ENCODE measurements at regions not wholly inside any gene's neighbourhood (a gene's known extent, or its start where the extent isn't known, plus 50 kb on each side); places are given as distances from the start of the nearest gene placed in this dataset.

DNA sequence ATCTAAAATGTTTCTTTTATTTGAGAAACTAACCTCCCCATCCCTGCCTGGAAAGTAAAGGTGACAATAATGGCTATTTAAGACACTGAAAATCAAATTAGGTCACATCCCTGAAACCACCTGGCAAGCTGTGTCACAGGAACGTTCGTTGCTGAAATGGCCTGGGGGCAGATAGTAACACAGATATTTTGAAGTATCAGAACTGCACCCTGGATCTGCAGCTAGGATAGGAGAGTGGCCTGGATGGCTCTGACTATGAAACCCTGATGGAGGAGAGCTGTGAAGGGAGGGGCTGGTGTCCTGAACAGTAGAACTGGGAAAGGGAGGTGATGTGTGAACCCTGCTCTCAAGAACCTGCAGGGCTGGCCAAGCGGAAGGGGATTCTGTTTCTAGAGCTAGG is 648.3 kb upstream of the CFAP20DC start:
- 94% methylated on average over 3 of the region's 3 CpGs for WGBS
- no peak overlapping the region for H3K4me3 ChIP-seq (ENCODE audit: low read length)
- no peaks in the 10 kb centered on the region for H3K9me3 ChIP-seq (ENCODE audit: insufficient read depth, low read depth, low read length)
- H3K27me3 ChIP-seq (ENCODE audit: insufficient read depth, low read length) = no peaks in the 10 kb centered on the region
- no peaks in the 10 kb centered on the region for H3K4me1 ChIP-seq (ENCODE audit: insufficient read depth, low read length)
- no peaks in the 10 kb centered on the region for H3K36me3 ChIP-seq (ENCODE audit: insufficient read depth, low read length)
- H3K27ac ChIP-seq (ENCODE audit: low read depth, low read length) = no peak overlapping the region
- H3K9ac ChIP-seq (ENCODE audit: low read depth, low read length) = no peak overlapping the region

DNA sequence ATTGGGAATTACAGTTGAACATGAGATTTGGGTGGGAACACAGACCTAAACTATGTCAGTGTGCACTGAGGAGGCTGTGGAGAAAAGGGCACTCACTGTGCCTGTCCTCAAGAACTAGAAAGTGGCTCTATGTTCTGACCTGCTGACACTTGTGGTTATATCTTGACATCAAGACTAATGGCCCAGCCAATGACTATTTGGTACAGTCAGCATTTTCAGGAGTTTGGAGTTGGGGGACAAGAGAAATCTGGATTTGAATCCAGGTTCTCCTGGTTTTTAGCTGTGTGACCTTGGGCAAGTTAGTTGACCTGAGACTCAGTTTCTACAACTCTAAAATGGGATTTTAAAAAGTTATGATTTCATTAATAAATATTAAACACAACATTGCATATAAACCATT is 647.0 kb upstream of the CFAP20DC start:
- no peaks in the 10 kb centered on the region for H3K36me3 ChIP-seq (ENCODE audit: insufficient read depth, low read length)
- H3K4me3 ChIP-seq (ENCODE audit: low read length) = no peak overlapping the region
- no peak overlapping the region for H3K27ac ChIP-seq (ENCODE audit: low read depth, low read length)
- no peaks in the 10 kb centered on the region for H3K4me1 ChIP-seq (ENCODE audit: insufficient read depth, low read length)
- no peaks in the 10 kb centered on the region for H3K27me3 ChIP-seq (ENCODE audit: insufficient read depth, low read length)
- no peak overlapping the region for H3K9ac ChIP-seq (ENCODE audit: low read depth, low read length)
- no peaks in the 10 kb centered on the region for H3K9me3 ChIP-seq (ENCODE audit: insufficient read depth, low read depth, low read length)

DNA sequence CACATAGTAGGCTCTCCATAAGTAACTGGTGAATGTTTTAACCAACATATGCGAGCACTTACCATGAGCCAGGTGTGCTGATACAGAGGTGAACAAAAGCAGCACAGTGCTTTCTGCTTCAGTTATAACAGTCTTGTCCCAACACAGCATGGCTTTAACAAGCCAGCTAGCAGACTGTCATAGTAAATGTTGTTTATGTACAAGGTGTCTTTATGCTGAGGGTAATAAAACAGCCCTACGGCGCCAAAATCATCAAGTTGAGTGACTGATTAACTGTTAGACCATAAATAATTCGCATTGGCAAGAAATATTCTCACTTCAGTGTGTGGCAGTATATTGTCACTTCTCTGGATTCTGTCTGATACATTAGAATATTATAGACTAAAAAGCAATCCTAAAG is 646.0 kb upstream of the CFAP20DC start:
- 96% methylated on average over 4 of the region's 4 CpGs for WGBS
- no peaks in the 10 kb centered on the region for H3K4me1 ChIP-seq (ENCODE audit: insufficient read depth, low read length)

DNA sequence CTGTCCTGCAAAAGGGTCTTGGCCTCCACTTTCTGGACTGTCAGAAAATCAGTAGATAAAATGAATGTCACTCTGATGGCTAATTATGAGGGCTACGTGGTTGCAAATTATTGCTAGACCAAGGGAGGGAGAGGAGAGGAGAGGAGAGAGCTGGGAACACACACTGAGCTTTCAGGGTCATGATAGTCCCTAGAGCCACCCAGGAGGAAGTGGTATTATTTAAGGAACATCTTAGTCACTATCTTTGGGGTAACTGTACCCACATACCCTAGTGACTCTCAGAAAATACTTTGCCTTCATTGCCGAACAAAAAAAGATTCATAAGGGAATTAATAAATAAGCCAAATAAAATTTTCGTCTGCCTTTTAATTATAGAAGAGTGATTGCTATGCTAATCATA is 642.3 kb upstream of the CFAP20DC start:
- Histone ChIP-seq H3K4me3 (ENCODE audit: low read length) (no peak overlapping the region), H3K9me3 (ENCODE audit: insufficient read depth, low read depth, low read length) (no peaks in the 10 kb centered on the region), H3K4me1 (ENCODE audit: insufficient read depth, low read length) (no peaks in the 10 kb centered on the region), H3K36me3 (ENCODE audit: insufficient read depth, low read length) (no peaks in the 10 kb centered on the region), H3K9ac (ENCODE audit: low read depth, low read length) (no peak overlapping the region), H3K27me3 (ENCODE audit: insufficient read depth, low read length) (no peaks in the 10 kb centered on the region), H3K27ac (ENCODE audit: low read depth, low read length) (no peak overlapping the region)
- 97% methylated on average over 2 of the region's 3 CpGs for WGBS

More for the DNA sequence above, 646.0 kb upstream of the CFAP20DC start:
- no peaks in the 10 kb centered on the region for H3K9me3 ChIP-seq (ENCODE audit: insufficient read depth, low read depth, low read length)
- H3K27me3 ChIP-seq (ENCODE audit: insufficient read depth, low read length) = no peaks in the 10 kb centered on the region
- no peak overlapping the region for H3K27ac ChIP-seq (ENCODE audit: low read depth, low read length)
- no peaks in the 10 kb centered on the region for H3K36me3 ChIP-seq (ENCODE audit: insufficient read depth, low read length)
- H3K4me3 ChIP-seq (ENCODE audit: low read length) = no peak overlapping the region
- no peak overlapping the region for H3K9ac ChIP-seq (ENCODE audit: low read depth, low read length)

DNA sequence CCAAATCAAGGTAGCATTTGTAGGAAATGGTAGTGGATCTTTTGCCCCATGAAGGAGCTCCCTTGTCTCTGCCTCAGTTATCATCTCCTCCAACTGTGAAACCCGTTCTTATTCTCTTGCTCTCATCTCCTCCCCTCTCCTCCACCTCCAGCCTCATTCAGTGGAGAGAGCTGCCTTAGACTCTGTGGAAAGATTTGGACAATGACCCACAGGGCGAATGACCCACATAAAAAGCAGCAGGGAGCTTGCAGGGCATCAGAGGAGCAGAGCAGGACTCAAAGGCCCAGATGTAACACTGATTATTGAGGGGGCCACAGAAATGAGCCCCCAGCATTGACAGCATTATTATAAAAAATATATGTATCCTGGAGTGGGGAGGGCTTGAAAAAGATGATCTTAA is 641.1 kb upstream of the CFAP20DC start:
- no peaks in the 10 kb centered on the region for H3K27me3 ChIP-seq (ENCODE audit: insufficient read depth, low read length)

DNA sequence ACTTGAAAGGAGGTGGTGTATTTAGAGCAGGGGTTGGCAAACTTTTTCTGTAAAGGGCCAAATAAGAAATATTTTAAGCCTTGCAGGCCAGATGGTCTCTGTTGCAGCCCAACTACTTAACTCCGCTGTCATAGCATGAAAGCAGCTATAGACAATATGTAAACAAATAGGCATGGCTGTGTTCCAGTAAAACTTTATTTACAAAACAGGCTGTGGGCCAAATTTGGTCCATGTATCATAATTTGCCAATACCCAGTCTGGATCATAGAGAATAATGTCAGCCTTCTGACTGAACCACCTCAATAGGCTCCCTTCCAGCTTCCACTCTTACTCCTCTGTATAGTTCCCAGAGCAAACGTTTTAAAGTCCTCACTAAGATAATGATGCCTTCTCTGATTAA is 638.8 kb upstream of the CFAP20DC start:
- H3K9me3 ChIP-seq (ENCODE audit: insufficient read depth, low read depth, low read length) = no peaks in the 10 kb centered on the region
- H3K27me3 ChIP-seq (ENCODE audit: insufficient read depth, low read length) = no peaks in the 10 kb centered on the region
- no peak overlapping the region for H3K9ac ChIP-seq (ENCODE audit: low read depth, low read length)
- H3K4me3 ChIP-seq (ENCODE audit: low read length) = no peak overlapping the region
- H3K4me1 ChIP-seq (ENCODE audit: insufficient read depth, low read length) = no peaks in the 10 kb centered on the region
- no peaks in the 10 kb centered on the region for H3K36me3 ChIP-seq (ENCODE audit: insufficient read depth, low read length)
- 89% methylated on average over 2 of the region's 2 CpGs for WGBS
- no peak overlapping the region for H3K27ac ChIP-seq (ENCODE audit: low read depth, low read length)

More for the DNA sequence above, 641.1 kb upstream of the CFAP20DC start:
- Histone ChIP-seq H3K9ac (ENCODE audit: low read depth, low read length) (no peak overlapping the region), H3K36me3 (ENCODE audit: insufficient read depth, low read length) (no peaks in the 10 kb centered on the region), H3K27ac (ENCODE audit: low read depth, low read length) (no peak overlapping the region), H3K9me3 (ENCODE audit: insufficient read depth, low read depth, low read length) (no peaks in the 10 kb centered on the region), H3K4me1 (ENCODE audit: insufficient read depth, low read length) (no peaks in the 10 kb centered on the region), H3K4me3 (ENCODE audit: low read length) (no peak overlapping the region)
- whole genome bisulfite sequencing = 89% methylated on average over 2 of the region's 2 CpGs

DNA sequence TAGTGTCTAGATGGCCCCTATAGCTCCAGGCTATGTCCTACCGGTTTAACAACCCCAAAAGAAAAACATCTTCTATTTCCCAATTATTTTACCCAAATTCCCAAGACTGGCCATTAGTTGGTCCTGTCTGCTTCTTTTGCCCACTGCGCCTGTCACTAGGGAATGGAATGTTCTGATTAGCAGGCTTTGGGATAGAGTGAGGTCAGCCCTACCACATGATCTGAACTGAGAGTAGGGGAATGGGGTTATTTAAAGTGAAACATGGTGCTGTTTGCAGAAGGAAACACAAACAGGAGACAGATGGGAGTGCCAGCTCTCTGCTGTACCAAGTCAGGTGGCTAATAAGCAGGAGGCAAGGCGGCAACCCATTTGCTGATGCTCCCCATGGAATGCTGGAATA is 635.6 kb upstream of the CFAP20DC start:
- Histone ChIP-seq H3K4me1 (ENCODE audit: insufficient read depth, low read length) (no peaks in the 10 kb centered on the region), H3K9me3 (ENCODE audit: insufficient read depth, low read depth, low read length) (no peaks in the 10 kb centered on the region), H3K36me3 (ENCODE audit: insufficient read depth, low read length) (no peaks in the 10 kb centered on the region), H3K27ac (ENCODE audit: low read depth, low read length) (no peak overlapping the region), H3K4me3 (ENCODE audit: low read length) (no peak overlapping the region), H3K27me3 (ENCODE audit: insufficient read depth, low read length) (no peaks in the 10 kb centered on the region), H3K9ac (ENCODE audit: low read depth, low read length) (no peak overlapping the region)
- WGBS = 92% methylated on average over 3 of the region's 3 CpGs

DNA sequence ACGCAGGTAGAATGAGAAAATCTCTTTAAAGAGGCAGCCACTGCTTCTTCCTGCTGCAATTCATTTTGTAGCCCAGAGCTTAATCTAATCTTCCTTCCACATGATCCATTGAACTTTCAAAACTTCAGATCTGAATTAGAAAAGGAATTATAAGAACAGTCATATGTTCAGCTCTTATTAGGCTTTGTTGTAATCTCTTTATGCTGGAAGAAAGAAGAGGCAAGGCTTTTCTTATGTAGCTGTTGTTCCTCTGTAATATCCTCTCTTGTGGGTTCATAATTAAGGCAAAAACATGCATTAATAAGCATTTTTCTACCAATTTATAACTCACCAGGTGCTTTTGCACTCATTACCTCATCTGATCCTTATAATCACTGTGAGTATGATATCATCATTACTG is 634.9 kb upstream of the CFAP20DC start:
- WGBS = 82% methylated on average over 1 of the region's 1 CpG

DNA sequence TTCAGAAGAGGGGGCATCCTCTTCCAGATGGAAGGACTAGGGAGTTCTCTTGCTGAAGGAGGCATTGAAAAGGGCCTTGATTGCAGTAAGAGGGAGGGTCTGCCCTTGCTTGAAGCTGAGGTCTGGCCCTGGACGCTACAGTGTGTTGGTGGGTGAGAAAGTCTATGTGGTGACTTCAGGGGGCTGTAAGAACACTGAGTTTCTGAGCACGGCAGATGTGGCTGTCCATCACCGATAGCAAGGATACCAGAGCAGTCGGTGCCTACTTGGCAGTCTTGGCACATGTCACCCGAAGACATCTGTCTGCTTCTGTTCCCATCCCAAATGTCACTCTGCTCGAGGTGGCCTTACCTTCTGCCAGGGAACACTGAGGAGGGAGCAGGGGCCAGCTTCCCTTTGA is 631.1 kb upstream of the CFAP20DC start:
- Histone ChIP-seq H3K27me3 (ENCODE audit: insufficient read depth, low read length) (no peaks in the 10 kb centered on the region), H3K4me3 (ENCODE audit: low read length) (no peak overlapping the region), H3K4me1 (ENCODE audit: insufficient read depth, low read length) (no peaks in the 10 kb centered on the region), H3K36me3 (ENCODE audit: insufficient read depth, low read length) (no peaks in the 10 kb centered on the region), H3K9ac (ENCODE audit: low read depth, low read length) (no peak overlapping the region), H3K9me3 (ENCODE audit: insufficient read depth, low read depth, low read length) (no peaks in the 10 kb centered on the region), H3K27ac (ENCODE audit: low read depth, low read length) (no peak overlapping the region)
- WGBS = 91% methylated on average over 6 of the region's 6 CpGs

More for the DNA sequence above, 634.9 kb upstream of the CFAP20DC start:
- Histone ChIP-seq H3K27me3 (ENCODE audit: insufficient read depth, low read length) (no peaks in the 10 kb centered on the region), H3K4me1 (ENCODE audit: insufficient read depth, low read length) (no peaks in the 10 kb centered on the region), H3K4me3 (ENCODE audit: low read length) (no peak overlapping the region), H3K9ac (ENCODE audit: low read depth, low read length) (no peak overlapping the region), H3K9me3 (ENCODE audit: insufficient read depth, low read depth, low read length) (no peaks in the 10 kb centered on the region), H3K36me3 (ENCODE audit: insufficient read depth, low read length) (no peaks in the 10 kb centered on the region), H3K27ac (ENCODE audit: low read depth, low read length) (no peak overlapping the region)

DNA sequence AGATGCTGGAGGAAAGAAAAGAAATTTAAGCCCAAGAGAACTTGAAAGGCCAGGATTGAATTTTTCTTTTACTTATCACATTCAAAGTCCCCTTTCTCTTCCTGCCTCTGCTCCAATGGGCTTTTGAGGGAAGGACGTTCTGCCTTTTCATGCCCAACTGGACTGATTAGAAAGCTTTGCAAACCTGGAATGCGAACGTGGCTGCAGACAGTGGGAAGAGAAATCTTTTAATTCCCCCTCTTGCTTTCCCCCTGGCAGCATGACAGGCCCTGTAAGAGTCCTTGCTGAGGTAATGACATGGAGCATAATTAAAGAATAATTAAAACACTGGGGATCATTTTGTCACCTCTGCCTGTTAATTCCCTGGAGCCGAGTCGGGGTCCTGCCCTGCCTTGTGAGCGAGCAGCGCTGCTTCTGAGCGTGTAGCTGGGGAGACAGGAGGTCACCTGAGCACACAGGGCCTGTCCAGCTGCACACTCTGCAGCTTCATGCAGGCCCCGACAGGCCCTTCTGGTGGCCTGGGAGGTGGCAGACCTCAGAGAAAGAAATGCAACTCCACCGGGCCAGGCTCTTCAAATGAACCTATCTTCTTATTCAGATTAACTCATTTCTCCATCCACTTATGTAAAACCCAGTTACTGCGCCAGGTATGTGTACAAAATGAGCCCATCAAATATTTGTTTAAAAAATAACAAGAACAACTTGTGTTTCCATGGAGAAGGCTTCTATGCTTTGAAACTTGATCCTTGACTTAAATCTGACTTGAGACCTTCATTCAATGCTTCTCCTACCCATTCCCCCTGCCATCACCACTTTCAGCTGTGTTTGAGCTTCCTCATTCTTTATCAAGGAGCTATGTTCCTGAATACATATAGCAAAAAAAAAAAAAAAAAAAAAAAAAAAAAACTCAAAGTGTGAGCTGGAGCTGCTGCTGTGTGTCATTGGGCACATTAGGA is 628.2 kb upstream of the CFAP20DC start:
- no peak overlapping the region for H3K9ac ChIP-seq (ENCODE audit: low read depth, low read length)
- H3K27me3 ChIP-seq (ENCODE audit: insufficient read depth, low read length) = no peaks in the 10 kb centered on the region
- no peaks in the 10 kb centered on the region for H3K4me1 ChIP-seq (ENCODE audit: insufficient read depth, low read length)
- 89% methylated on average over 11 of the region's 11 CpGs for WGBS
- H3K9me3 ChIP-seq (ENCODE audit: insufficient read depth, low read depth, low read length) = no peaks in the 10 kb centered on the region
- no peak overlapping the region for H3K4me3 ChIP-seq (ENCODE audit: low read length)
- no peak overlapping the region for H3K27ac ChIP-seq (ENCODE audit: low read depth, low read length)
- H3K36me3 ChIP-seq (ENCODE audit: insufficient read depth, low read length) = no peaks in the 10 kb centered on the region

DNA sequence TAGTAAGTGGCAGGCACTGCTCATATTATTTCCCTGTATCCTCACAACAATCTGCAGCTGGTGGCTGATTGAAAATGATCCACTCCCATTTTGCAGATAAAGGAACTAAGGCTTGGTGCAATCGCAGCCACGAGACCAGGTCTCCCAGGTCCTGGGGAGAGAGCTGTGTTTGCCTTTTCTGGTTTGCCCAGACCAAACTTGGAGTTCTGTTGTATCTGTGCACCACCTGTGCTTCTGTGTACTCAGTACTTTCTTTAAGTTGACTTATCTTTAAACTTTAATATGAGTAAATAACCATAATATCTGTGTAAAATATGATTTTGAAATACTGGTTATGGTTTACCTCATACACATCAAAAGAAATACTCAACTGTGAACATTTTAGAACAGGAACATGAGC is 625.7 kb upstream of the CFAP20DC start:
- Histone ChIP-seq H3K36me3 (ENCODE audit: insufficient read depth, low read length) (no peaks in the 10 kb centered on the region), H3K9me3 (ENCODE audit: insufficient read depth, low read depth, low read length) (no peaks in the 10 kb centered on the region), H3K4me3 (ENCODE audit: low read length) (no peak overlapping the region), H3K9ac (ENCODE audit: low read depth, low read length) (no peak overlapping the region), H3K27ac (ENCODE audit: low read depth, low read length) (no peak overlapping the region), H3K27me3 (ENCODE audit: insufficient read depth, low read length) (no peaks in the 10 kb centered on the region), H3K4me1 (ENCODE audit: insufficient read depth, low read length) (no peaks in the 10 kb centered on the region)
- 98% methylated on average over 2 of the region's 2 CpGs for WGBS

All from HUES64 (cell line).